Stimulated activated CD8-positive, alpha-beta memory T cell treated with anti-CD3 and anti-CD28 coated beads, Interleukin-7, amount 100 ng/mL, for 4 hours (primary cell): ENCODE measurements at regions not wholly inside any gene's neighbourhood (a gene's known extent, or its start where the extent isn't known, plus 50 kb on each side); places are given as distances from the start of the nearest gene placed in this dataset.

Experiments
- DNase-seq, 2 donors: peaks; one replicate each; pipeline ENCODE4 v3.0.0-alpha.2; 2020; ENCODE audit warnings: low read depth in 2 of 2

- DNase-seq = no peak
Observed at GRCh38 chr5:68431186-68431585, 215.6 kb downstream of the PIK3R1 start.

- no peak for DNase-seq
Observed at GRCh38 chr5:68431601-68432337, 216.2 kb downstream of the PIK3R1 start.

GRCh38 chr5:68432682-68433081 lies 217.1 kb downstream of the PIK3R1 start:
- DNase-seq = peak in 1 of 2 donors; percentile 19

- no peak for DNase-seq
Observed at GRCh38 chr5:68433526-68433922, 218.0 kb downstream of the PIK3R1 start.

GRCh38 chr5:68433923-68434879 lies 218.6 kb downstream of the PIK3R1 start:
- peak; percentile 94 to 95 for DNase-seq

GRCh38 chr5:68435611-68436010 lies 220.1 kb downstream of the PIK3R1 start:
- no peak for DNase-seq

GRCh38 chr5:68436686-68437520 lies 221.3 kb downstream of the PIK3R1 start:
- no peak for DNase-seq

GRCh38 chr5:68438876-68439275 lies 223.3 kb downstream of the PIK3R1 start:
- DNase-seq = no peak

- no peak for DNase-seq
Observed at GRCh38 chr5:68440245-68440644, 224.7 kb downstream of the PIK3R1 start.

GRCh38 chr5:68440651-68441050 lies 225.1 kb downstream of the PIK3R1 start:
- DNase-seq = no peak

- no peak for DNase-seq
Observed at GRCh38 chr5:68441309-68442073, 225.9 kb downstream of the PIK3R1 start.

- DNase-seq = no peak
Observed at GRCh38 chr5:68443091-68443490, 227.5 kb downstream of the PIK3R1 start.

GRCh38 chr5:68444048-68444447 lies 228.5 kb downstream of the PIK3R1 start:
- no peak for DNase-seq

- DNase-seq = no peak
Observed at GRCh38 chr5:68444833-68445232, 229.3 kb downstream of the PIK3R1 start.

GRCh38 chr5:68445257-68446069 lies 229.9 kb downstream of the PIK3R1 start:
- no peak for DNase-seq

GRCh38 chr5:68446070-68446357 lies 230.5 kb downstream of the PIK3R1 start:
- no peak for DNase-seq

- no peak for DNase-seq
Observed at GRCh38 chr5:68446487-68446894, 230.9 kb downstream of the PIK3R1 start.

- DNase-seq = no peak
Observed at GRCh38 chr5:68447136-68447929, 231.8 kb downstream of the PIK3R1 start.

GRCh38 chr5:68449380-68449779 lies 233.8 kb downstream of the PIK3R1 start:
- no peak for DNase-seq
